Gastrocnemius medialis (tissue), 4 donors: ENCODE measurements at regions not wholly inside any gene's neighbourhood (a gene's known extent, or its start where the extent isn't known, plus 50 kb on each side); places are given as distances from the start of the nearest gene placed in this dataset.
A peak's percentile ranks its signal among the peaks of the same experiment; 100 is the strongest.

Experiments
- ATAC-seq, 2 donors: fragments of 150-250 bp; one replicate each; pipeline ENCODE4 v1.9.1; 2016
- DNase-seq, 2 donors: peaks; one replicate each; pipeline ENCODE4 v3.0.0-alpha.2; 2019
- H3K27ac ChIP-seq, 4 donors: fragments of 200-600 bp; sonication (generic); 1 replicate in 1 of 4; 2 replicates in 3 of 4; pipeline ENCODE4 v1.5.1; 2016 to 2018; ENCODE audit warnings: mild to moderate bottlenecking in 2 of 4, moderate library complexity in 1 of 4
- H3K27me3 ChIP-seq, 3 donors: fragments of 200-600 bp; sonication (generic) in 2 of 3; 1 replicate in 1 of 3; 2 replicates in 2 of 3; pipeline versions ENCODE4 v1.5.1 to v1.6.0; 2016 to 2019; ENCODE audit warnings: mild to moderate bottlenecking in 1 of 3, moderate library complexity in 1 of 3
- H3K36me3 ChIP-seq, 2 donors: fragments of 200-600 bp; sonication (generic) in 1 of 2; one replicate each; pipeline ENCODE4 v1.5.1; 2017 to 2018
- H3K4me1 ChIP-seq, 2 donors: fragments of 200-600 bp; sonication (generic) in 1 of 2; one replicate each; pipeline ENCODE4 v1.5.1; 2016 to 2017; ENCODE audit warnings: mild to moderate bottlenecking in 2 of 2
- H3K4me3 ChIP-seq, 4 donors: fragments of 200-600 bp; sonication (generic) in 3 of 4; 1 replicate in 1 of 4; 2 replicates in 3 of 4; pipeline ENCODE4 v1.5.1; 2016 to 2019; ENCODE audit warnings: mild to moderate bottlenecking in 2 of 4
- H3K9me3 ChIP-seq, 3 donors: fragments of 200-600 bp; sonication (generic) in 2 of 3; 1 replicate in 1 of 3; 2 replicates in 2 of 3; pipeline ENCODE4 v1.5.1; 2016 to 2019
- POLR2A ChIP-seq, 2 donors: fragments of 450-650 bp; IDR thresholded peaks; one replicate each; pipeline ENCODE4 v1.6.1; 2017; ENCODE audit warnings: antibody characterized with exemption in 2 of 2, mild to moderate bottlenecking in 2 of 2, moderate library complexity in 2 of 2
- in situ Hi-C, 4 donors: fragments of 200-750 bp; cut with MboI; loops; one replicate each; pipeline versions ENCODE4 v1.15.0 to v1.8.0; 2017; ENCODE audit warnings: low sequenced_read_pairs in 4 of 4
- intact Hi-C: fragments of 100-400 bp; cut with DNase I; formaldehyde crosslinking; loops from one replicate; pipeline ENCODE4 v1.15.1; 2023; ENCODE audit warnings: low total_unique reads
- TF ChIP-seq, protein P1 (sequence below), 5 experiments: fragments of 450-650 bp in 3 of 5; fragments of 200-600 bp in 2 of 5; sonication (generic) in 2 of 5; IDR thresholded peaks in 4 of 5; conservative IDR thresholded peaks in 1 of 5; 1 replicate in 4 of 5; 2 replicates in 1 of 5; pipeline ENCODE4 v1.5.1; 2016 to 2019; ENCODE audit warnings: antibody characterized with exemption in 5 of 5, mild to moderate bottlenecking in 3 of 5, moderate library complexity in 3 of 5

- DNase-seq (no peak), ATAC-seq (no peak)
- peaks cover 15 to 17% of the 10 kb centered on the region in 2 donors for H3K4me1 ChIP-seq
- in situ Hi-C loops, result no loop called here
- no peak overlapping the region for H3K27ac ChIP-seq
- H3K4me3 ChIP-seq, result no peak overlapping the region
- no peaks in the 10 kb centered on the region for H3K36me3 ChIP-seq
- TF ChIP-seq, protein P1, sequence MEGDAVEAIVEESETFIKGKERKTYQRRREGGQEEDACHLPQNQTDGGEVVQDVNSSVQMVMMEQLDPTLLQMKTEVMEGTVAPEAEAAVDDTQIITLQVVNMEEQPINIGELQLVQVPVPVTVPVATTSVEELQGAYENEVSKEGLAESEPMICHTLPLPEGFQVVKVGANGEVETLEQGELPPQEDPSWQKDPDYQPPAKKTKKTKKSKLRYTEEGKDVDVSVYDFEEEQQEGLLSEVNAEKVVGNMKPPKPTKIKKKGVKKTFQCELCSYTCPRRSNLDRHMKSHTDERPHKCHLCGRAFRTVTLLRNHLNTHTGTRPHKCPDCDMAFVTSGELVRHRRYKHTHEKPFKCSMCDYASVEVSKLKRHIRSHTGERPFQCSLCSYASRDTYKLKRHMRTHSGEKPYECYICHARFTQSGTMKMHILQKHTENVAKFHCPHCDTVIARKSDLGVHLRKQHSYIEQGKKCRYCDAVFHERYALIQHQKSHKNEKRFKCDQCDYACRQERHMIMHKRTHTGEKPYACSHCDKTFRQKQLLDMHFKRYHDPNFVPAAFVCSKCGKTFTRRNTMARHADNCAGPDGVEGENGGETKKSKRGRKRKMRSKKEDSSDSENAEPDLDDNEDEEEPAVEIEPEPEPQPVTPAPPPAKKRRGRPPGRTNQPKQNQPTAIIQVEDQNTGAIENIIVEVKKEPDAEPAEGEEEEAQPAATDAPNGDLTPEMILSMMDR (IDR thresholded peaks at IDR 0.05 in 4 of 5, conservative IDR thresholded peaks at IDR 0.05 in 1 of 5), result no peak
- TF ChIP-seq POLR2A (IDR thresholded peaks at IDR 0.05), result no peak
- no peaks in the 10 kb centered on the region for H3K27me3 ChIP-seq
- intact Hi-C loops, result no loop called here
- H3K9me3 ChIP-seq, result no peaks in the 10 kb centered on the region
Observed at GRCh38 chr13:40334031-40334430, 332.4 kb downstream of the FOXO1 start.

GRCh38 chr13:40334616-40335015 is 331.8 kb downstream of the FOXO1 start:
- Histone ChIP-seq H3K27ac (no peak overlapping the region), H3K9me3 (no peaks in the 10 kb centered on the region), H3K4me1 (peaks cover 15 to 17% of the 10 kb centered on the region in 2 donors), H3K4me3 (no peak overlapping the region), H3K27me3 (no peaks in the 10 kb centered on the region), H3K36me3 (no peaks in the 10 kb centered on the region)
- ATAC-seq (no peak), DNase-seq (no peak)
- in situ Hi-C loops, result no loop called here
- intact Hi-C loops, result no loop called here
- TF ChIP-seq, protein P1 (IDR thresholded peaks at IDR 0.05 in 4 of 5, conservative IDR thresholded peaks at IDR 0.05 in 1 of 5), result no peak
- no peak for TF ChIP-seq POLR2A (IDR thresholded peaks at IDR 0.05)

DNA sequence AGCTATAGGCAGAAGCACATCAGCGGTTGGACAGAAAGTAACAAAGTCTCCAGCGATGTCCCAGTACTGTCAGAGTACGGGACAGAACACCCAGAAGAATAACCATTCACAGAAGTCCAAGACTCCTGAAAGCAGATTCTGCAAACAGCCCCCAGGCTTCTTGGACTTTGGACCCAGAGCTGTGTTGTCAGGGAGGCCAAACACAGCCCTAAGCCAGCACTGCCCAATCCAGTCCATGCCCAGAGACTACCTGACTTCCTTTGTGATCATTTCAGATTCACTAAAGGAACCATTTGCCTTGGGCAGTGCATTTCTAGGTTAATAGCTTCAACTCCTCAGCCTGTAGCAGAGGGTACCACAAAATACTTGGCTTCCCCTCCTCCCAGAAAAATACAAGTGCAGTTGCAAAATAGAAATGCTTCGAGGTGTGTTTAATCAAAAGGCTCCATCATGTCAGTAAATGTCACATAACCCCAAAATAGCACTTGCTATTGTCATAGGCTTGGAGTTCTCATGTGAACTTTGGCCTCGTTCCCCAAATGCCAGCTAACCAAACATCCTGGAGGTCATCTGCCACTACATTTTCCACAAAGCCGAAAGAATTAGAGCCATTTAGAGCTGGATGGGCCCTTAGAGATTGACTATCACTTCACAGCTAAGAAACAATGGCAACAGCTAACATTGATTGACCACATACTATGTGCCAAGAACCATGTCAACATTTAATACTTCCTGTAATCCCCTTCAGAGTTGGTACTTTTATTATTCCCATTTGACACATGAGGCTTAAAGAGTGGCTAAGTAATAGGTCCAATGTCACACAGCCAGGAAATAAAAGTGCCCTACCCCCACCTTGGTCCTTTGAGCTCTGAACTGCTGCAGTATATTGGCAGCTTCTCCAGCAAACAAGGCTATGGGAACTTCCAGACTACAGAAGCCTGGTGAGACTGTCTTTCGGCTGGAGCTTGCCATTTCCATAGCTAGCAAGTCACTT is 329.9 kb downstream of the FOXO1 start:
- intact Hi-C loops, result no loop called here

DNA sequence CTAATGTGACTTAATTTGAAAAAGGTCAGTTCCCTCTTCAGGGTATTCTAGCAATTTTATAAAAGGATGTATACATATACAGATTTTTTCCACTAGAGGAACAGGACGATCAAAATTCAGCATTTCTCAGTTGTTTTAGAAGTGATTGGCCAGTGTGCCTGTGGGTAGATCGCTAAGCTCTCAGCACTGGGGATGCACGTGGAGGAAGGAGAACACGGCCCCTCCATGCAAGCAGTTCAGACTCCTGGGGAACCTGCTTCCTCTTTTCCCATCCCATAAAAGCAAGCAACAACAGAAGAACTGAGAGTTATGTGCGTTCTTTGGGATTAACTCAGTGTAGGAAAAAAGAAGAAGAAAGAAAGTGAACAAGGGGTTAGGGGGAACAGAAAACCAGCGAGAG is 328.8 kb downstream of the FOXO1 start:
- no peak for DNase-seq
- intact Hi-C loops, result no loop called here
- Histone ChIP-seq H3K27me3 (no peaks in the 10 kb centered on the region), H3K36me3 (no peaks in the 10 kb centered on the region), H3K9me3 (no peaks in the 10 kb centered on the region), H3K27ac (peak overlapping the region in 1 of 4 donors; percentile 63), H3K4me1 (peaks cover 29% of the 10 kb centered on the region in 2 donors), H3K4me3 (no peak overlapping the region)
- ATAC-seq, result no peak
- TF ChIP-seq, protein P1 (IDR thresholded peaks at IDR 0.05 in 4 of 5, conservative IDR thresholded peaks at IDR 0.05 in 1 of 5), result no peak
- no peak for TF ChIP-seq POLR2A (IDR thresholded peaks at IDR 0.05)
- in situ Hi-C loops, result no loop called here

More for the DNA sequence above, 329.9 kb downstream of the FOXO1 start:
- Histone ChIP-seq H3K27me3 (no peaks in the 10 kb centered on the region), H3K4me1 (peaks cover 18 to 24% of the 10 kb centered on the region in 2 donors), H3K27ac (peak overlapping the region; percentile 57 to 78 (median 65)), H3K4me3 (no peak overlapping the region), H3K36me3 (no peaks in the 10 kb centered on the region), H3K9me3 (no peaks in the 10 kb centered on the region)
- no peak for DNase-seq
- ATAC-seq, result peak in 1 of 2 donors; percentile 40
- TF ChIP-seq, protein P1 (IDR thresholded peaks at IDR 0.05 in 4 of 5, conservative IDR thresholded peaks at IDR 0.05 in 1 of 5), result no peak
- no peak for TF ChIP-seq POLR2A (IDR thresholded peaks at IDR 0.05)
- in situ Hi-C loops, result no loop called here
